ENCODE measurements at regions not wholly inside any gene's neighbourhood (a gene's known extent, or its start where the extent isn't known, plus 50 kb on each side); places are given as distances from the start of the nearest gene placed in this dataset.

DNA sequence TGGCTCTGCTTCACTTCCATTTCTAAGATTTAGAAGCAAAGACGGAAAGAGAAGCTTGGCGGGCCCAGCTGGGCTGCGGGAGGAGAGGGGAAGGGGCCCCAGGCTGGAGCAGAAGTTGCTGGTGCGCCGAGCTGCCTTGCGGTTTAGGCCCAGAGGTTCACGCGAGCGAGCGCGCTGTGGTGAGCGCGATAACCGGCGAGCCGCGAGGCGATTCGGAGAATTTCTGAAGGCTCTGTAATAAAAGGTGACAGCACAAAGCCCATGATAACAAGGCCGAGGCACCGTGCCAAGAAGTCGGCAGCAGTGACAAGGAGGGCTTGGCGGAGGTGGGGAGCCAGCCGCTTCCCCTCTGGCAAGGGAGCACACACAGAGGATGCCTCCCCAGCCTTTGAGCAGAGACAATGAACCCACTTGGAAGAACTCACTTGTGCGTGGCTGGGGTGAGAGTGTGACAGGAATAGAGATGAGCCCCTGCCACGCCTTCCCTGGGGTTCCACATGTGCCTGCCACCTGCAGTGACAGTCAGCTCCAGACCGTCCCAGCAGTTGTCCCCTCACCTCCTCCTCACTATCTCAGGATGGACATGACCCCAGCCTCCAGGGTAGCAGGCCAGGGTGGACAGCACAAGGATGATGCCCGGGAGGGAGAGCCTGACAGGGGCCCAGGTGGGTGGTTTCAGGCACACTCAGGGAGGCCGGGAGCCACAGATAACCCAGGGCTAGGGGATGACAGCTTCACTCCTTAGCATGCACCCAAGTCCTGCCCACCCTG is 315.2 kb downstream of the UACA start:
- DNase-seq (ENCODE audit: low read depth in 1 of 2, low spot score in 1 of 2): peak; percentile 61 to 94
- Histone ChIP-seq H3K27me3 (ENCODE audit: insufficient read depth, poor library complexity, severe bottlenecking) (no peaks in the 10 kb centered on the region), H3K27ac (replicated peaks) (peak overlapping the region; percentile 81), H3K4me3 (replicated peaks; ENCODE audit: insufficient read depth, low read length) (no peak overlapping the region)
- TF ChIP-seq, protein P1, sequence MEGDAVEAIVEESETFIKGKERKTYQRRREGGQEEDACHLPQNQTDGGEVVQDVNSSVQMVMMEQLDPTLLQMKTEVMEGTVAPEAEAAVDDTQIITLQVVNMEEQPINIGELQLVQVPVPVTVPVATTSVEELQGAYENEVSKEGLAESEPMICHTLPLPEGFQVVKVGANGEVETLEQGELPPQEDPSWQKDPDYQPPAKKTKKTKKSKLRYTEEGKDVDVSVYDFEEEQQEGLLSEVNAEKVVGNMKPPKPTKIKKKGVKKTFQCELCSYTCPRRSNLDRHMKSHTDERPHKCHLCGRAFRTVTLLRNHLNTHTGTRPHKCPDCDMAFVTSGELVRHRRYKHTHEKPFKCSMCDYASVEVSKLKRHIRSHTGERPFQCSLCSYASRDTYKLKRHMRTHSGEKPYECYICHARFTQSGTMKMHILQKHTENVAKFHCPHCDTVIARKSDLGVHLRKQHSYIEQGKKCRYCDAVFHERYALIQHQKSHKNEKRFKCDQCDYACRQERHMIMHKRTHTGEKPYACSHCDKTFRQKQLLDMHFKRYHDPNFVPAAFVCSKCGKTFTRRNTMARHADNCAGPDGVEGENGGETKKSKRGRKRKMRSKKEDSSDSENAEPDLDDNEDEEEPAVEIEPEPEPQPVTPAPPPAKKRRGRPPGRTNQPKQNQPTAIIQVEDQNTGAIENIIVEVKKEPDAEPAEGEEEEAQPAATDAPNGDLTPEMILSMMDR (IDR thresholded peaks at IDR 0.05; ENCODE audit: insufficient read depth, low read length): no peak
- TF ChIP-seq POLR2AphosphoS5 (IDR thresholded peaks at IDR 0.05; ENCODE audit: low read depth) (peak; percentile 95), GABPA (IDR thresholded peaks at IDR 0.05; ENCODE audit: low read depth) (no peak), SPI1 (IDR thresholded peaks at IDR 0.05; ENCODE audit: borderline replicate concordance, low read depth) (peak; percentile 59; the same call in 1 of the 2 replicates)
- TF ChIP-seq, protein P2, sequence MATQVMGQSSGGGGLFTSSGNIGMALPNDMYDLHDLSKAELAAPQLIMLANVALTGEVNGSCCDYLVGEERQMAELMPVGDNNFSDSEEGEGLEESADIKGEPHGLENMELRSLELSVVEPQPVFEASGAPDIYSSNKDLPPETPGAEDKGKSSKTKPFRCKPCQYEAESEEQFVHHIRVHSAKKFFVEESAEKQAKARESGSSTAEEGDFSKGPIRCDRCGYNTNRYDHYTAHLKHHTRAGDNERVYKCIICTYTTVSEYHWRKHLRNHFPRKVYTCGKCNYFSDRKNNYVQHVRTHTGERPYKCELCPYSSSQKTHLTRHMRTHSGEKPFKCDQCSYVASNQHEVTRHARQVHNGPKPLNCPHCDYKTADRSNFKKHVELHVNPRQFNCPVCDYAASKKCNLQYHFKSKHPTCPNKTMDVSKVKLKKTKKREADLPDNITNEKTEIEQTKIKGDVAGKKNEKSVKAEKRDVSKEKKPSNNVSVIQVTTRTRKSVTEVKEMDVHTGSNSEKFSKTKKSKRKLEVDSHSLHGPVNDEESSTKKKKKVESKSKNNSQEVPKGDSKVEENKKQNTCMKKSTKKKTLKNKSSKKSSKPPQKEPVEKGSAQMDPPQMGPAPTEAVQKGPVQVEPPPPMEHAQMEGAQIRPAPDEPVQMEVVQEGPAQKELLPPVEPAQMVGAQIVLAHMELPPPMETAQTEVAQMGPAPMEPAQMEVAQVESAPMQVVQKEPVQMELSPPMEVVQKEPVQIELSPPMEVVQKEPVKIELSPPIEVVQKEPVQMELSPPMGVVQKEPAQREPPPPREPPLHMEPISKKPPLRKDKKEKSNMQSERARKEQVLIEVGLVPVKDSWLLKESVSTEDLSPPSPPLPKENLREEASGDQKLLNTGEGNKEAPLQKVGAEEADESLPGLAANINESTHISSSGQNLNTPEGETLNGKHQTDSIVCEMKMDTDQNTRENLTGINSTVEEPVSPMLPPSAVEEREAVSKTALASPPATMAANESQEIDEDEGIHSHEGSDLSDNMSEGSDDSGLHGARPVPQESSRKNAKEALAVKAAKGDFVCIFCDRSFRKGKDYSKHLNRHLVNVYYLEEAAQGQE (IDR thresholded peaks at IDR 0.05; ENCODE audit: insufficient replicate concordance, low read depth): peak; percentile 69

DNA sequence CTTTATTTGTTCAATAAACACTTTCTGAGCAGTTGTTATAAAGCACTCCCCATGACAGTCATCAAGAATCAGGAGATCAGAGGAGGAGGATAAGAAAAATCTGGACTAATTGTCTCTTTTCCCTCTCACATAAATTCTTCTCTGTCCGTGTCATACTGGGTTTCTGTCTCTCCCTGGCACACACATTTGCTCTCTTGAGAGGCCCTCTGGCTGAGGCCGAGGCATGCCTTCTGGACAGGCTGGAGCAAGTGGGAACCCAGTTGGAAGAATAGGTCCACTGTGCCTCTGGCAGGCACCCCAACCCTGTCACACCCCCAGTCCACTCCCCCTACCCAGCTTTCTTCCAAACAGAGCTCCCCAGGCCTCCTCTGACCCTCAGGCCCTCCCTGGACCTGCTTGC is 315.8 kb downstream of the UACA start:
- TF ChIP-seq SPI1 (IDR thresholded peaks at IDR 0.05; ENCODE audit: borderline replicate concordance, low read depth): no peak
- no peak for TF ChIP-seq GABPA (IDR thresholded peaks at IDR 0.05; ENCODE audit: low read depth)
- TF ChIP-seq, protein P2 (IDR thresholded peaks at IDR 0.05; ENCODE audit: insufficient replicate concordance, low read depth): no peak
- Histone ChIP-seq H3K4me3 (replicated peaks; ENCODE audit: insufficient read depth, low read length) (no peak overlapping the region), H3K27me3 (ENCODE audit: insufficient read depth, poor library complexity, severe bottlenecking) (no peaks in the 10 kb centered on the region), H3K27ac (replicated peaks) (peak overlapping the region; percentile 81)
- DNase-seq (ENCODE audit: low read depth in 1 of 2, low spot score in 1 of 2): no peak

- Histone ChIP-seq H3K27ac (replicated peaks) (peak overlapping the region; percentile 81), H3K4me3 (replicated peaks; ENCODE audit: insufficient read depth, low read length) (no peak overlapping the region), H3K27me3 (ENCODE audit: insufficient read depth, poor library complexity, severe bottlenecking) (no peaks in the 10 kb centered on the region)
- TF ChIP-seq SPI1 (IDR thresholded peaks at IDR 0.05; ENCODE audit: borderline replicate concordance, low read depth) (no peak), GABPA (IDR thresholded peaks at IDR 0.05; ENCODE audit: low read depth) (no peak), POLR2AphosphoS5 (IDR thresholded peaks at IDR 0.05; ENCODE audit: low read depth) (no peak)
- TF ChIP-seq, protein P1 (IDR thresholded peaks at IDR 0.05; ENCODE audit: insufficient read depth, low read length): no peak
- TF ChIP-seq, protein P2 (IDR thresholded peaks at IDR 0.05; ENCODE audit: insufficient replicate concordance, low read depth): no peak
- no peak for DNase-seq (ENCODE audit: low read depth in 1 of 2, low spot score in 1 of 2)
Observed at GRCh38 chr15:70447081-70447480, 316.3 kb downstream of the UACA start.
